ENCODE measurements at regions not wholly inside any gene's neighbourhood (a gene's known extent, or its start where the extent isn't known, plus 50 kb on each side); places are given as distances from the start of the nearest gene placed in this dataset.

- in situ Hi-C loops (cut with MboI; ENCODE audit: low sequenced_read_pairs, unreplicated experiment), result no loop called here
- no peak for DNase-seq (ENCODE audit: low spot score)
- TF ChIP-seq CTCF (IDR thresholded peaks at IDR 0.05; ENCODE audit: borderline replicate concordance, control extremely low read depth, extremely low read depth, insufficient read depth, missing control alignments), result no peak
These were observed 306.8 kb upstream of the STT3B start for GRCh38 chr3:31225923-31226322.

GRCh38 chr3:31226346-31226745 is 306.4 kb upstream of the STT3B start:
- DNase-seq (ENCODE audit: low spot score), result no peak
- in situ Hi-C loops (cut with MboI; ENCODE audit: low sequenced_read_pairs, unreplicated experiment), result no loop called here
- TF ChIP-seq CTCF (IDR thresholded peaks at IDR 0.05; ENCODE audit: borderline replicate concordance, control extremely low read depth, extremely low read depth, insufficient read depth, missing control alignments), result no peak

GRCh38 chr3:31227131-31227562 is 305.6 kb upstream of the STT3B start:
- TF ChIP-seq CTCF (IDR thresholded peaks at IDR 0.05; ENCODE audit: borderline replicate concordance, control extremely low read depth, extremely low read depth, insufficient read depth, missing control alignments), result no peak
- in situ Hi-C loops (cut with MboI; ENCODE audit: low sequenced_read_pairs, unreplicated experiment), result no loop called here
- no peak for DNase-seq (ENCODE audit: low spot score)

GRCh38 chr3:31230425-31231223 is 302.1 kb upstream of the STT3B start:
- in situ Hi-C loops (cut with MboI; ENCODE audit: low sequenced_read_pairs, unreplicated experiment), result no loop called here
- DNase-seq (ENCODE audit: low spot score), result peak; percentile 34
- no peak for TF ChIP-seq CTCF (IDR thresholded peaks at IDR 0.05; ENCODE audit: borderline replicate concordance, control extremely low read depth, extremely low read depth, insufficient read depth, missing control alignments)

GRCh38 chr3:31232055-31233025 is 300.4 kb upstream of the STT3B start:
- in situ Hi-C loops (cut with MboI; ENCODE audit: low sequenced_read_pairs, unreplicated experiment), result no loop called here
- DNase-seq (ENCODE audit: low spot score), result peak; percentile 49
- TF ChIP-seq CTCF (IDR thresholded peaks at IDR 0.05; ENCODE audit: borderline replicate concordance, control extremely low read depth, extremely low read depth, insufficient read depth, missing control alignments), result no peak

GRCh38 chr3:31234145-31234544 is 298.6 kb upstream of the STT3B start:
- no peak for TF ChIP-seq CTCF (IDR thresholded peaks at IDR 0.05; ENCODE audit: borderline replicate concordance, control extremely low read depth, extremely low read depth, insufficient read depth, missing control alignments)
- in situ Hi-C loops (cut with MboI; ENCODE audit: low sequenced_read_pairs, unreplicated experiment), result no loop called here
- DNase-seq (ENCODE audit: low spot score), result no peak

Data from GM13976 (cell line).